ENCODE measurements at regions not wholly inside any gene's neighbourhood (a gene's known extent, or its start where the extent isn't known, plus 50 kb on each side); places are given as distances from the start of the nearest gene placed in this dataset.

- ATAC-seq (ENCODE audit: low FRiP score) (no peak), DNase-seq (peak in 1 of 2 donors; percentile 76)
- no peak overlapping the region for H3K4me3 ChIP-seq (ENCODE audit: low read length in 2 of 2)
- no peaks in the 10 kb centered on the region for H3K9me3 ChIP-seq (ENCODE audit: control insufficient read depth, low read length)
- no peaks in the 10 kb centered on the region for H3K4me1 ChIP-seq (ENCODE audit: control insufficient read depth in 1 of 2, insufficient read depth in 2 of 2, low read length in 2 of 2)
- no peaks in the 10 kb centered on the region for H3K36me3 ChIP-seq (ENCODE audit: control insufficient read depth in 1 of 2, insufficient read depth in 2 of 2, low read length in 1 of 2)
- intact Hi-C loops (cut with DNase I), result no loop called here
- H3K27me3 ChIP-seq (ENCODE audit: control insufficient read depth in 1 of 2, insufficient read depth in 2 of 2, low read length in 1 of 2), result peaks cover 0 to 1% of the 10 kb centered on the region in 2 donors
- H3K27ac ChIP-seq (ENCODE audit: low read depth in 1 of 2, low read length in 2 of 2), result no peak overlapping the region
- WGBS, 2 donors, result 67 to 75% methylated on average over 17 of the region's 17 CpGs
These were observed 108.5 kb downstream of the GAS1 start for GRCh38 chr9:86838519-86839497.

DNA sequence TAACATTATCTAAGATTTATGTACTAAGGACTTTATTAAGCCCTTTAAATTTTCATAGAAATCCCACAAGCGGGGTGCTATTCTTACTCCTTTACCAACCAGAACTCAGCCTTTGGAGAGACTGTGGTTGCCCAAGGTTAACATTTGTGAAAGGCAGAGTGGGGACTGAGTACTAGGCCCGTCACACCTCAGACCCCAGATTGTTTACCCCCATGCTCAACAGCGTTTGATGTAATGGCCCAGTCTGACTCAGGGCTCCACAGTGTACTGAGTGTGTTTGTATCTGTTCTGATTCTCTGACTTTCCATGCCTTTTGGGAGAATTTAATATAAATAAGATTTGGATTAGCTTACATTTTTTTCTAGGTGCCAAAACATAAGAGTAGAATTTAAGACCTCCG is 110.0 kb downstream of the GAS1 start:
- no peak for DNase-seq
- no peaks in the 10 kb centered on the region for H3K27me3 ChIP-seq (ENCODE audit: control insufficient read depth in 1 of 2, insufficient read depth in 2 of 2, low read length in 1 of 2)
- H3K27ac ChIP-seq (ENCODE audit: low read depth in 1 of 2, low read length in 2 of 2), result no peak overlapping the region
- 86 to 91% methylated on average over 4 of the region's 4 CpGs for WGBS, 2 donors
- H3K36me3 ChIP-seq (ENCODE audit: control insufficient read depth in 1 of 2, insufficient read depth in 2 of 2, low read length in 1 of 2), result no peaks in the 10 kb centered on the region
- no peaks in the 10 kb centered on the region for H3K4me1 ChIP-seq (ENCODE audit: control insufficient read depth in 1 of 2, insufficient read depth in 2 of 2, low read length in 2 of 2)
- intact Hi-C loops (cut with DNase I), result no loop called here
- H3K4me3 ChIP-seq (ENCODE audit: low read length in 2 of 2), result no peak overlapping the region
- H3K9me3 ChIP-seq (ENCODE audit: control insufficient read depth, low read length), result no peaks in the 10 kb centered on the region
- ATAC-seq (ENCODE audit: low FRiP score), result no peak

DNA sequence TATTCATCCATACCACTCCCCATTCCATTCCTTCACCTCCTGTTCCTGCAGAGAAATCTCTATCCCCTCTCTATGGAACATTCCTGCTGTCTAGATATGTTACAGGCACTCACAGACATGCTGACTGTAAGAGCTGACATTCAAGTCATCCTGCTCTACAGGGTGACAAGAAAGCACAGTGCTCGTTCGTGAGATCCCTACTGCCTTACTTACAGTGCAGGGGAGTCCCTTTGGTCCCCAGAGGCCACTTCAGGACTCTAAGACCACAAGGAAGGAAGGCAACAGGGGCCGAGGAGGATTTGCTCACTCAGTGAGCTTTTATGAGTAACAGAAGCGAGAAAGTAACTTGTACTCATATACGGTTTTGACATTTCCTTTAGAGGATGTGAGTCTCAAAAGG is 110.5 kb downstream of the GAS1 start:
- H3K4me1 ChIP-seq (ENCODE audit: control insufficient read depth in 1 of 2, insufficient read depth in 2 of 2, low read length in 2 of 2), result no peaks in the 10 kb centered on the region
- intact Hi-C loops (cut with DNase I), result no loop called here
- H3K36me3 ChIP-seq (ENCODE audit: control insufficient read depth in 1 of 2, insufficient read depth in 2 of 2, low read length in 1 of 2), result no peaks in the 10 kb centered on the region
- WGBS, 2 donors, result 83% methylated on average over 5 of the region's 5 CpGs
- ATAC-seq (ENCODE audit: low FRiP score) (no peak), DNase-seq (no peak)
- H3K4me3 ChIP-seq (ENCODE audit: low read length in 2 of 2), result no peak overlapping the region
- no peaks in the 10 kb centered on the region for H3K27me3 ChIP-seq (ENCODE audit: control insufficient read depth in 1 of 2, insufficient read depth in 2 of 2, low read length in 1 of 2)
- H3K9me3 ChIP-seq (ENCODE audit: control insufficient read depth, low read length), result no peaks in the 10 kb centered on the region
- H3K27ac ChIP-seq (ENCODE audit: low read depth in 1 of 2, low read length in 2 of 2), result no peak overlapping the region

GRCh38 chr9:86836266-86836665 is 111.0 kb downstream of the GAS1 start:
- DNase-seq (no peak), ATAC-seq (ENCODE audit: low FRiP score) (no peak)
- no peaks in the 10 kb centered on the region for H3K27me3 ChIP-seq (ENCODE audit: control insufficient read depth in 1 of 2, insufficient read depth in 2 of 2, low read length in 1 of 2)
- no peaks in the 10 kb centered on the region for H3K9me3 ChIP-seq (ENCODE audit: control insufficient read depth, low read length)
- 97 to 99% methylated on average over 1 of the region's 1 CpG for WGBS, 2 donors
- no peaks in the 10 kb centered on the region for H3K4me1 ChIP-seq (ENCODE audit: control insufficient read depth in 1 of 2, insufficient read depth in 2 of 2, low read length in 2 of 2)
- H3K27ac ChIP-seq (ENCODE audit: low read depth in 1 of 2, low read length in 2 of 2), result no peak overlapping the region
- intact Hi-C loops (cut with DNase I), result no loop called here
- no peak overlapping the region for H3K4me3 ChIP-seq (ENCODE audit: low read length in 2 of 2)
- H3K36me3 ChIP-seq (ENCODE audit: control insufficient read depth in 1 of 2, insufficient read depth in 2 of 2, low read length in 1 of 2), result no peaks in the 10 kb centered on the region

GRCh38 chr9:86830356-86830755 is 117.0 kb downstream of the GAS1 start:
- DNase-seq, result no peak
- Histone ChIP-seq H3K4me1 (ENCODE audit: control insufficient read depth in 1 of 2, insufficient read depth in 2 of 2, low read length in 2 of 2) (no peaks in the 10 kb centered on the region), H3K9me3 (ENCODE audit: control insufficient read depth, low read length) (no peaks in the 10 kb centered on the region), H3K4me3 (ENCODE audit: low read length in 2 of 2) (no peak overlapping the region), H3K36me3 (ENCODE audit: control insufficient read depth in 1 of 2, insufficient read depth in 2 of 2, low read length in 1 of 2) (no peaks in the 10 kb centered on the region), H3K27ac (ENCODE audit: low read depth in 1 of 2, low read length in 2 of 2) (no peak overlapping the region), H3K27me3 (ENCODE audit: control insufficient read depth in 1 of 2, insufficient read depth in 2 of 2, low read length in 1 of 2) (no peaks in the 10 kb centered on the region)
- no peak for ATAC-seq (ENCODE audit: low FRiP score)
- intact Hi-C loops (cut with DNase I), result no loop called here
- WGBS, 2 donors, result 34 to 65% methylated on average over 2 of the region's 2 CpGs

DNA sequence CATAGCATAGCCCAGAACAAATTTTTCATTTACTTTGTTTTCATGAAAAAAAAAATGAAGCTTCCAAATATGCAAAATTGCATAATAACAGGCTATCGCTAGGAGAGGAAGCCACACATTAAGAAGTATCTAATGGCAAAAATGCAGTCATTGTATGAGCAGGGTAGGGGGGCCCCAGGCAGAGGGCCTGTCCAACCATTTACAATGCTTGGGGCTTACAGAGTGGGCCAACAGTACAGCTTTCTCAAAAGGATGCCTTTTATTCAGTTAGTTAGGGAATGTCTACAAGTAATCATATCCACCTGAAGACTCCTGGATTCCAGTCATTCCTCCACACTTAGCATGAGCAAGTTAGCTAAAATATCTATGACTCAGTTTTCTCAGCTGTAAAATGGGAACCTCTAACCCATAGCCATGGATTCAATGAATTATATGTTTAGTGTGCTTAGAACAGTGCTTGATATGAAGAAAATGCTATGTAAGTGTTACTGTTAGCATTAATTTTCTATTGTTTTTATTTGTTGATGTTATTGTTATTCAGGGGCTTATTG is 117.7 kb downstream of the GAS1 start:
- no peaks in the 10 kb centered on the region for H3K9me3 ChIP-seq (ENCODE audit: control insufficient read depth, low read length)

GRCh38 chr9:86828631-86829030 is 118.7 kb downstream of the GAS1 start:
- DNase-seq (no peak), ATAC-seq (ENCODE audit: low FRiP score) (no peak)
- no peak overlapping the region for H3K27ac ChIP-seq (ENCODE audit: low read depth in 1 of 2, low read length in 2 of 2)
- no peaks in the 10 kb centered on the region for H3K27me3 ChIP-seq (ENCODE audit: control insufficient read depth in 1 of 2, insufficient read depth in 2 of 2, low read length in 1 of 2)
- H3K9me3 ChIP-seq (ENCODE audit: control insufficient read depth, low read length), result no peaks in the 10 kb centered on the region
- H3K4me3 ChIP-seq (ENCODE audit: low read length in 2 of 2), result no peak overlapping the region
- no peaks in the 10 kb centered on the region for H3K36me3 ChIP-seq (ENCODE audit: control insufficient read depth in 1 of 2, insufficient read depth in 2 of 2, low read length in 1 of 2)
- H3K4me1 ChIP-seq (ENCODE audit: control insufficient read depth in 1 of 2, insufficient read depth in 2 of 2, low read length in 2 of 2), result no peaks in the 10 kb centered on the region
- intact Hi-C loops (cut with DNase I), result no loop called here
- 81 to 88% methylated on average over 4 of the region's 4 CpGs for WGBS, 2 donors

More for the DNA sequence above, 117.7 kb downstream of the GAS1 start:
- ATAC-seq (ENCODE audit: low FRiP score) (no peak), DNase-seq (no peak)
- WGBS, 2 donors, result 87 to 90% methylated on average over 1 of the region's 1 CpG
- no peak overlapping the region for H3K4me3 ChIP-seq (ENCODE audit: low read length in 2 of 2)
- intact Hi-C loops (cut with DNase I), result no loop called here
- no peak overlapping the region for H3K27ac ChIP-seq (ENCODE audit: low read depth in 1 of 2, low read length in 2 of 2)
- H3K4me1 ChIP-seq (ENCODE audit: control insufficient read depth in 1 of 2, insufficient read depth in 2 of 2, low read length in 2 of 2), result no peaks in the 10 kb centered on the region
- no peaks in the 10 kb centered on the region for H3K27me3 ChIP-seq (ENCODE audit: control insufficient read depth in 1 of 2, insufficient read depth in 2 of 2, low read length in 1 of 2)
- H3K36me3 ChIP-seq (ENCODE audit: control insufficient read depth in 1 of 2, insufficient read depth in 2 of 2, low read length in 1 of 2), result no peaks in the 10 kb centered on the region

DNA sequence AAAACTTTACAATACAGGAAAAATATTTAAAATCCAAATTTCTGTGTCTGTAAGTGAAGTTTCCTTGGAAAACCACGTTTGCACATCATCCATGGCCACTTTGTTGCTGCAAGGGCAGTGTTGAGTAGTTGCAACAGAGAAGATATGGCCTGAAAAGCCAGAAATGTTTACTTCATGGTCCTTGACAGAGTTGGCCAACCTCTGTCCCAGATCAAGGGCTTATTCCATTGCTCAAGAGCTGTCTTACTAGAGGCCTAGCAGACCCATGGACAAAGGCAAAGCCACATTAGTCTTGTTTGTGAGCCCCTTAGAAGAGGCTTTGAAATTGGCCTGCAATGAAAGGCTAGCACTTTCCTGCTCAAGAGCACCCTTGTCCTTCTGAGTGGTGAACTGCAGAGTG is 119.4 kb downstream of the GAS1 start:
- Histone ChIP-seq H3K27me3 (ENCODE audit: control insufficient read depth in 1 of 2, insufficient read depth in 2 of 2, low read length in 1 of 2) (no peaks in the 10 kb centered on the region), H3K36me3 (ENCODE audit: control insufficient read depth in 1 of 2, insufficient read depth in 2 of 2, low read length in 1 of 2) (no peaks in the 10 kb centered on the region), H3K27ac (ENCODE audit: low read depth in 1 of 2, low read length in 2 of 2) (no peak overlapping the region), H3K9me3 (ENCODE audit: control insufficient read depth, low read length) (no peaks in the 10 kb centered on the region), H3K4me1 (ENCODE audit: control insufficient read depth in 1 of 2, insufficient read depth in 2 of 2, low read length in 2 of 2) (no peaks in the 10 kb centered on the region), H3K4me3 (ENCODE audit: low read length in 2 of 2) (no peak overlapping the region)
- 80 to 86% methylated on average over 1 of the region's 1 CpG for WGBS, 2 donors
- intact Hi-C loops (cut with DNase I), result no loop called here
- no peak for DNase-seq
- no peak for ATAC-seq (ENCODE audit: low FRiP score)

GRCh38 chr9:86825299-86825698 is 122.0 kb downstream of the GAS1 start:
- WGBS, 2 donors, result 93 to 95% methylated on average over 2 of the region's 2 CpGs
- DNase-seq, result no peak

More at GRCh38 chr9:86825299-86825698, 122.0 kb downstream of the GAS1 start:
- no peaks in the 10 kb centered on the region for H3K36me3 ChIP-seq (ENCODE audit: control insufficient read depth in 1 of 2, insufficient read depth in 2 of 2, low read length in 1 of 2)
- intact Hi-C loops (cut with DNase I), result no loop called here
- H3K27me3 ChIP-seq (ENCODE audit: control insufficient read depth in 1 of 2, insufficient read depth in 2 of 2, low read length in 1 of 2), result no peaks in the 10 kb centered on the region
- no peak overlapping the region for H3K4me3 ChIP-seq (ENCODE audit: low read length in 2 of 2)
- H3K27ac ChIP-seq (ENCODE audit: low read depth in 1 of 2, low read length in 2 of 2), result no peak overlapping the region
- no peaks in the 10 kb centered on the region for H3K9me3 ChIP-seq (ENCODE audit: control insufficient read depth, low read length)
- no peaks in the 10 kb centered on the region for H3K4me1 ChIP-seq (ENCODE audit: control insufficient read depth in 1 of 2, insufficient read depth in 2 of 2, low read length in 2 of 2)
- no peak for ATAC-seq (ENCODE audit: low FRiP score)
